ENCODE measurements at regions not wholly inside any gene's neighbourhood (a gene's known extent, or its start where the extent isn't known, plus 50 kb on each side); places are given as distances from the start of the nearest gene placed in this dataset.
"Not testable (repeated sequence)": the region's sequence is repeated elsewhere in the genome, so short reads cannot be mapped to it uniquely, and the experiment has no call there.

DNA sequence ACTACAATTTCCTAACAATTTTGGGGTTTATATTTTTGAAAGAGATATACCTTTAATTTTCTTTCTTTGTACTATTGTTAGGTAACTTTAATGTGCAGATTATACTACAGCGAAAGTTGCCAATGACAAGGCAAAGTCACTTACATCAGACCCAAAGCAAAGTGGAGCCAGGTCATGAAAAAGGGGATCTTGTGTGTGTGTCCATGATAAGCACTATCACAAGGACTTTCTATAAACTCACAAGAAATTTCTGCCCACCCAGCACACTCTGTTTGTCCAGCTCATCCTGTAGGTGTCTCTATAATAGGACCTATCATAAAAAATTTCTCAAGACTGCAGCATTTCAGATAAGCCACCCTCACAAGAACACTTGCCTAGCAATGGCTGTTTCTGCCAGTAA, 85.7 kb upstream of the TP53BP2 start:
- not testable (repeated sequence) for TF ChIP-seq POLR2A (IDR thresholded peaks at IDR 0.05)
- TF ChIP-seq, protein P1, sequence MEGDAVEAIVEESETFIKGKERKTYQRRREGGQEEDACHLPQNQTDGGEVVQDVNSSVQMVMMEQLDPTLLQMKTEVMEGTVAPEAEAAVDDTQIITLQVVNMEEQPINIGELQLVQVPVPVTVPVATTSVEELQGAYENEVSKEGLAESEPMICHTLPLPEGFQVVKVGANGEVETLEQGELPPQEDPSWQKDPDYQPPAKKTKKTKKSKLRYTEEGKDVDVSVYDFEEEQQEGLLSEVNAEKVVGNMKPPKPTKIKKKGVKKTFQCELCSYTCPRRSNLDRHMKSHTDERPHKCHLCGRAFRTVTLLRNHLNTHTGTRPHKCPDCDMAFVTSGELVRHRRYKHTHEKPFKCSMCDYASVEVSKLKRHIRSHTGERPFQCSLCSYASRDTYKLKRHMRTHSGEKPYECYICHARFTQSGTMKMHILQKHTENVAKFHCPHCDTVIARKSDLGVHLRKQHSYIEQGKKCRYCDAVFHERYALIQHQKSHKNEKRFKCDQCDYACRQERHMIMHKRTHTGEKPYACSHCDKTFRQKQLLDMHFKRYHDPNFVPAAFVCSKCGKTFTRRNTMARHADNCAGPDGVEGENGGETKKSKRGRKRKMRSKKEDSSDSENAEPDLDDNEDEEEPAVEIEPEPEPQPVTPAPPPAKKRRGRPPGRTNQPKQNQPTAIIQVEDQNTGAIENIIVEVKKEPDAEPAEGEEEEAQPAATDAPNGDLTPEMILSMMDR (IDR thresholded peaks at IDR 0.05), result not testable (repeated sequence)

Data from Peyer's patch (tissue), 4 donors.